ENCODE measurements at regions not wholly inside any gene's neighbourhood (a gene's known extent, or its start where the extent isn't known, plus 50 kb on each side); places are given as distances from the start of the nearest gene placed in this dataset.

DNA sequence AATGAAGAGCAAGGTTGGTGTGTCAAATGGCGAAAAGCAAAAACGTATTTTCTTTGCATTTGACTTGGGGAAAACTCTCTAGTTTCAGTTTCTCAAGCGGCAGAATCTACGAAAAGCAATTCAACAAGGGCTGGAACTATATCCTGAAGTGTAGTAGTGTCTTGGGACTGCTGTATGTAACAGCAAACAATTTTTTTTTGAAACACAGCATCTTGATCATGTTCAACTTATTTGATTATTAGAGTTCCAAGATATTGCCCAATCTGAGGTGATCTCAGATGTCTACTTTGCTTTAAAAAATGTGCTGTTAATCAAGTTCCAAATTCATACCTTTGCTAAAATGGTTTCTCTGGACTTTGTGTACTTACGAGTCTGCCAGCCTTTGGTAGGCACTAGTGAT is 120.6 kb downstream of the ZWINT start:
- Histone ChIP-seq H3K36me3 (ENCODE audit: control insufficient read depth in 1 of 2, insufficient read depth in 2 of 2, low read length in 2 of 2) (no peaks in the 10 kb centered on the region), H2BK120ac (ENCODE audit: insufficient read depth, low read length, poor library complexity) (no peak overlapping the region), H3K27ac (ENCODE audit: low read depth, low read length) (no peak overlapping the region), H4K91ac (ENCODE audit: low read depth, low read length) (no peak overlapping the region), H3K14ac (ENCODE audit: low read length) (no peak overlapping the region), H3K9me3 (ENCODE audit: insufficient read depth, low read depth, low read length) (no peaks in the 10 kb centered on the region), H4K12ac (ENCODE audit: low read depth, low read length) (no peak overlapping the region), H3K18ac (ENCODE audit: low read length) (no peak overlapping the region), H3K4me1 (ENCODE audit: control insufficient read depth in 1 of 2, insufficient read depth in 2 of 2, low read length in 2 of 2) (no peaks in the 10 kb centered on the region), H3K23ac (ENCODE audit: low read length) (no peak overlapping the region), H4K8ac (ENCODE audit: low read depth, low read length) (no peak overlapping the region), H3K79me1 (ENCODE audit: low read length) (no peaks in the 10 kb centered on the region), H3K4me3 (ENCODE audit: low read depth, low read length) (no peak overlapping the region), H3K79me2 (ENCODE audit: control insufficient read depth, insufficient read depth, low read length, poor library complexity) (no peaks in the 10 kb centered on the region), H3K4me2 (ENCODE audit: low read length) (no peak overlapping the region), H3K9ac (ENCODE audit: low read length) (no peak overlapping the region), H2BK12ac (ENCODE audit: low read length) (no peak overlapping the region), H2AK5ac (ENCODE audit: low read length) (no peak overlapping the region), H2BK5ac (ENCODE audit: low read depth, low read length, poor library complexity) (no peak overlapping the region), H2AFZ (ENCODE audit: insufficient read depth, low read length, poor library complexity) (no peak overlapping the region), H3K4ac (ENCODE audit: low read depth, low read length) (no peak overlapping the region), H3K27me3 (ENCODE audit: insufficient read depth, low read length) (no peaks in the 10 kb centered on the region)
- no peak for DNase-seq
- no CpG with 5 or more reads among the region's 5 CpGs for WGBS (ENCODE audit: extremely low coverage, insufficient coverage, insufficient read length)

- no peak overlapping the region for H2BK12ac ChIP-seq (ENCODE audit: low read length)
- no peak overlapping the region for H2AK5ac ChIP-seq (ENCODE audit: low read length)
- H3K4me3 ChIP-seq (ENCODE audit: low read depth, low read length): no peak overlapping the region
- no peak overlapping the region for H3K9ac ChIP-seq (ENCODE audit: low read length)
- DNase-seq: peak; percentile 29 to 65
- no peak overlapping the region for H2BK120ac ChIP-seq (ENCODE audit: insufficient read depth, low read length, poor library complexity)
- no peak overlapping the region for H3K14ac ChIP-seq (ENCODE audit: low read length)
- no peaks in the 10 kb centered on the region for H3K36me3 ChIP-seq (ENCODE audit: control insufficient read depth in 1 of 2, insufficient read depth in 2 of 2, low read length in 2 of 2)
- H3K4me1 ChIP-seq (ENCODE audit: control insufficient read depth in 1 of 2, insufficient read depth in 2 of 2, low read length in 2 of 2): no peaks in the 10 kb centered on the region
- no peaks in the 10 kb centered on the region for H3K79me2 ChIP-seq (ENCODE audit: control insufficient read depth, insufficient read depth, low read length, poor library complexity)
- H3K4me2 ChIP-seq (ENCODE audit: low read length): no peak overlapping the region
- no peak overlapping the region for H3K27ac ChIP-seq (ENCODE audit: low read depth, low read length)
- H2BK5ac ChIP-seq (ENCODE audit: low read depth, low read length, poor library complexity): no peak overlapping the region
- no peak overlapping the region for H4K8ac ChIP-seq (ENCODE audit: low read depth, low read length)
- H3K23ac ChIP-seq (ENCODE audit: low read length): no peak overlapping the region
- no peak overlapping the region for H3K18ac ChIP-seq (ENCODE audit: low read length)
- WGBS (ENCODE audit: extremely low coverage, insufficient coverage, insufficient read length): no CpG with 5 or more reads among the region's 5 CpGs
- H4K91ac ChIP-seq (ENCODE audit: low read depth, low read length): no peak overlapping the region
- H3K9me3 ChIP-seq (ENCODE audit: insufficient read depth, low read depth, low read length): no peaks in the 10 kb centered on the region
- H3K79me1 ChIP-seq (ENCODE audit: low read length): no peaks in the 10 kb centered on the region
- H3K4ac ChIP-seq (ENCODE audit: low read depth, low read length): no peak overlapping the region
- H3K27me3 ChIP-seq (ENCODE audit: insufficient read depth, low read length): no peaks in the 10 kb centered on the region
- H4K12ac ChIP-seq (ENCODE audit: low read depth, low read length): no peak overlapping the region
- H2AFZ ChIP-seq (ENCODE audit: insufficient read depth, low read length, poor library complexity): no peak overlapping the region
Observed at GRCh38 chr10:56231436-56231835, 129.6 kb downstream of the ZWINT start.

GRCh38 chr10:56222237-56222636 is 138.8 kb downstream of the ZWINT start:
- no peak overlapping the region for H3K23ac ChIP-seq (ENCODE audit: low read length)
- WGBS (ENCODE audit: extremely low coverage, insufficient coverage, insufficient read length): no CpG with 5 or more reads among the region's 3 CpGs
- no peaks in the 10 kb centered on the region for H3K36me3 ChIP-seq (ENCODE audit: control insufficient read depth in 1 of 2, insufficient read depth in 2 of 2, low read length in 2 of 2)
- H3K79me1 ChIP-seq (ENCODE audit: low read length): no peaks in the 10 kb centered on the region
- no peak overlapping the region for H3K4me2 ChIP-seq (ENCODE audit: low read length)
- no peak overlapping the region for H2BK5ac ChIP-seq (ENCODE audit: low read depth, low read length, poor library complexity)
- H2AK5ac ChIP-seq (ENCODE audit: low read length): no peak overlapping the region
- no peak for DNase-seq
- no peak overlapping the region for H2BK120ac ChIP-seq (ENCODE audit: insufficient read depth, low read length, poor library complexity)
- H3K9ac ChIP-seq (ENCODE audit: low read length): no peak overlapping the region
- H3K27me3 ChIP-seq (ENCODE audit: insufficient read depth, low read length): no peaks in the 10 kb centered on the region
- no peaks in the 10 kb centered on the region for H3K4me1 ChIP-seq (ENCODE audit: control insufficient read depth in 1 of 2, insufficient read depth in 2 of 2, low read length in 2 of 2)
- H3K4ac ChIP-seq (ENCODE audit: low read depth, low read length): no peak overlapping the region
- H4K12ac ChIP-seq (ENCODE audit: low read depth, low read length): no peak overlapping the region
- H3K9me3 ChIP-seq (ENCODE audit: insufficient read depth, low read depth, low read length): no peaks in the 10 kb centered on the region
- H4K8ac ChIP-seq (ENCODE audit: low read depth, low read length): no peak overlapping the region
- H3K79me2 ChIP-seq (ENCODE audit: control insufficient read depth, insufficient read depth, low read length, poor library complexity): no peaks in the 10 kb centered on the region
- H3K14ac ChIP-seq (ENCODE audit: low read length): no peak overlapping the region
- H3K4me3 ChIP-seq (ENCODE audit: low read depth, low read length): no peak overlapping the region
- H3K18ac ChIP-seq (ENCODE audit: low read length): no peak overlapping the region
- H2AFZ ChIP-seq (ENCODE audit: insufficient read depth, low read length, poor library complexity): no peak overlapping the region
- no peak overlapping the region for H2BK12ac ChIP-seq (ENCODE audit: low read length)
- H3K27ac ChIP-seq (ENCODE audit: low read depth, low read length): no peak overlapping the region
- no peak overlapping the region for H4K91ac ChIP-seq (ENCODE audit: low read depth, low read length)

GRCh38 chr10:56212951-56213350 is 148.1 kb downstream of the ZWINT start:
- no CpG with 5 or more reads among the region's 6 CpGs for WGBS (ENCODE audit: extremely low coverage, insufficient coverage, insufficient read length)
- no peak overlapping the region for H4K12ac ChIP-seq (ENCODE audit: low read depth, low read length)

More at GRCh38 chr10:56212951-56213350, 148.1 kb downstream of the ZWINT start:
- no peak overlapping the region for H2BK120ac ChIP-seq (ENCODE audit: insufficient read depth, low read length, poor library complexity)
- no peak overlapping the region for H3K18ac ChIP-seq (ENCODE audit: low read length)
- no peak overlapping the region for H3K4ac ChIP-seq (ENCODE audit: low read depth, low read length)
- no peak overlapping the region for H3K14ac ChIP-seq (ENCODE audit: low read length)
- H3K9me3 ChIP-seq (ENCODE audit: insufficient read depth, low read depth, low read length): peaks cover 4% of the 10 kb centered on the region
- H3K4me1 ChIP-seq (ENCODE audit: control insufficient read depth in 1 of 2, insufficient read depth in 2 of 2, low read length in 2 of 2): no peaks in the 10 kb centered on the region
- DNase-seq: no peak
- H3K23ac ChIP-seq (ENCODE audit: low read length): peak overlapping the region; percentile 11
- peak overlapping the region; percentile 18 for H3K4me3 ChIP-seq (ENCODE audit: low read depth, low read length)
- H2AFZ ChIP-seq (ENCODE audit: insufficient read depth, low read length, poor library complexity): no peak overlapping the region
- H3K36me3 ChIP-seq (ENCODE audit: control insufficient read depth in 1 of 2, insufficient read depth in 2 of 2, low read length in 2 of 2): no peaks in the 10 kb centered on the region
- H3K9ac ChIP-seq (ENCODE audit: low read length): no peak overlapping the region
- H3K4me2 ChIP-seq (ENCODE audit: low read length): no peak overlapping the region
- no peaks in the 10 kb centered on the region for H3K79me2 ChIP-seq (ENCODE audit: control insufficient read depth, insufficient read depth, low read length, poor library complexity)
- H3K79me1 ChIP-seq (ENCODE audit: low read length): no peaks in the 10 kb centered on the region
- H3K27ac ChIP-seq (ENCODE audit: low read depth, low read length): no peak overlapping the region
- no peak overlapping the region for H2AK5ac ChIP-seq (ENCODE audit: low read length)
- H4K91ac ChIP-seq (ENCODE audit: low read depth, low read length): no peak overlapping the region
- H2BK5ac ChIP-seq (ENCODE audit: low read depth, low read length, poor library complexity): no peak overlapping the region
- no peak overlapping the region for H4K8ac ChIP-seq (ENCODE audit: low read depth, low read length)
- no peak overlapping the region for H2BK12ac ChIP-seq (ENCODE audit: low read length)
- no peaks in the 10 kb centered on the region for H3K27me3 ChIP-seq (ENCODE audit: insufficient read depth, low read length)

Measured in trophoblast cell (in vitro differentiated cells and primary cell).